ENCODE measurements at regions not wholly inside any gene's neighbourhood (a gene's known extent, or its start where the extent isn't known, plus 50 kb on each side); places are given as distances from the start of the nearest gene placed in this dataset.

- Histone ChIP-seq H3K27me3 (replicated peaks in 2 of 5; ENCODE audit: control insufficient read depth in 4 of 5, insufficient read depth in 5 of 5, low read length in 4 of 5) (peaks cover 0 to 4% (median 0%) of the 10 kb centered on the region in 5 experiments), H3K9me3 (ENCODE audit: control extremely low read depth in 1 of 5, control insufficient read depth in 4 of 5, insufficient read depth in 2 of 5, low read depth in 1 of 5, low read length in 4 of 5) (no peaks in the 10 kb centered on the region), H3K4me1 (ENCODE audit: control extremely low read depth in 1 of 4, control insufficient read depth in 4 of 4, insufficient read depth in 4 of 4, low read length in 3 of 4) (no peaks in the 10 kb centered on the region), H3K4me3 (ENCODE audit: control insufficient read depth in 1 of 7, extremely low read depth in 1 of 7, insufficient read depth in 4 of 7, low read depth in 2 of 7, low read length in 6 of 7) (no peak overlapping the region), H3K27ac (ENCODE audit: insufficient read depth in 1 of 2, low read depth in 1 of 2, low read length in 2 of 2, poor library complexity in 1 of 2, severe bottlenecking in 2 of 2) (no peak overlapping the region), H3K36me3 (ENCODE audit: control insufficient read depth in 4 of 4, insufficient read depth in 4 of 4, low read length in 3 of 4) (no peaks in the 10 kb centered on the region)
- no peak for DNase-seq
- ChIA-PET CTCF (interaction anchor here (1.3 kb wide), 1 partner anchor 11 kb away, joined by 4 read pairs; no protein-coding TSS in a partner anchor), POLR2A (no interaction called here)
- WGBS (ENCODE audit: insufficient coverage), result 100% methylated on average over 2 of the region's 6 CpGs
Observed at GRCh38 chr11:31947051-31947450, 135.9 kb upstream of the PAX6 start.

- no peaks in the 10 kb centered on the region for H3K36me3 ChIP-seq (ENCODE audit: control insufficient read depth in 4 of 4, insufficient read depth in 4 of 4, low read length in 3 of 4)
- no peak overlapping the region for H3K27ac ChIP-seq (ENCODE audit: insufficient read depth in 1 of 2, low read depth in 1 of 2, low read length in 2 of 2, poor library complexity in 1 of 2, severe bottlenecking in 2 of 2)
- CTCF ChIA-PET, result no interaction called here
- no peak for DNase-seq
- 27% methylated on average over 1 of the region's 2 CpGs for WGBS (ENCODE audit: insufficient coverage)
- POLR2A ChIA-PET, result no interaction called here
- peaks cover 0 to 6% (median 2%) of the 10 kb centered on the region in 5 experiments for H3K27me3 ChIP-seq (replicated peaks in 2 of 5; ENCODE audit: control insufficient read depth in 4 of 5, insufficient read depth in 5 of 5, low read length in 4 of 5)
- H3K4me3 ChIP-seq (ENCODE audit: control insufficient read depth in 1 of 7, extremely low read depth in 1 of 7, insufficient read depth in 4 of 7, low read depth in 2 of 7, low read length in 6 of 7), result no peak overlapping the region
- H3K4me1 ChIP-seq (ENCODE audit: control extremely low read depth in 1 of 4, control insufficient read depth in 4 of 4, insufficient read depth in 4 of 4, low read length in 3 of 4), result no peaks in the 10 kb centered on the region
- H3K9me3 ChIP-seq (ENCODE audit: control extremely low read depth in 1 of 5, control insufficient read depth in 4 of 5, insufficient read depth in 2 of 5, low read depth in 1 of 5, low read length in 4 of 5), result no peaks in the 10 kb centered on the region
Observed at GRCh38 chr11:31943056-31943780, 132.1 kb upstream of the PAX6 start.

GRCh38 chr11:31940371-31941037 lies 129.4 kb upstream of the PAX6 start:
- Histone ChIP-seq H3K36me3 (ENCODE audit: control insufficient read depth in 4 of 4, insufficient read depth in 4 of 4, low read length in 3 of 4) (no peaks in the 10 kb centered on the region), H3K27me3 (replicated peaks in 2 of 5; ENCODE audit: control insufficient read depth in 4 of 5, insufficient read depth in 5 of 5, low read length in 4 of 5) (peaks cover 0 to 7% (median 5%) of the 10 kb centered on the region in 5 experiments), H3K9me3 (ENCODE audit: control extremely low read depth in 1 of 5, control insufficient read depth in 4 of 5, insufficient read depth in 2 of 5, low read depth in 1 of 5, low read length in 4 of 5) (no peaks in the 10 kb centered on the region), H3K27ac (ENCODE audit: insufficient read depth in 1 of 2, low read depth in 1 of 2, low read length in 2 of 2, poor library complexity in 1 of 2, severe bottlenecking in 2 of 2) (no peak overlapping the region), H3K4me3 (ENCODE audit: control insufficient read depth in 1 of 7, extremely low read depth in 1 of 7, insufficient read depth in 4 of 7, low read depth in 2 of 7, low read length in 6 of 7) (no peak overlapping the region), H3K4me1 (ENCODE audit: control extremely low read depth in 1 of 4, control insufficient read depth in 4 of 4, insufficient read depth in 4 of 4, low read length in 3 of 4) (no peaks in the 10 kb centered on the region)
- no peak for DNase-seq
- CTCF ChIA-PET, result no interaction called here
- 84% methylated on average over 3 of the region's 4 CpGs for WGBS (ENCODE audit: insufficient coverage)
- POLR2A ChIA-PET, result no interaction called here

- Histone ChIP-seq H3K36me3 (ENCODE audit: control insufficient read depth in 4 of 4, insufficient read depth in 4 of 4, low read length in 3 of 4) (no peaks in the 10 kb centered on the region), H3K9me3 (ENCODE audit: control extremely low read depth in 1 of 5, control insufficient read depth in 4 of 5, insufficient read depth in 2 of 5, low read depth in 1 of 5, low read length in 4 of 5) (no peaks in the 10 kb centered on the region), H3K4me1 (ENCODE audit: control extremely low read depth in 1 of 4, control insufficient read depth in 4 of 4, insufficient read depth in 4 of 4, low read length in 3 of 4) (no peaks in the 10 kb centered on the region), H3K27me3 (replicated peaks in 2 of 5; ENCODE audit: control insufficient read depth in 4 of 5, insufficient read depth in 5 of 5, low read length in 4 of 5) (peaks cover 0 to 12% (median 5%) of the 10 kb centered on the region in 5 experiments), H3K4me3 (ENCODE audit: control insufficient read depth in 1 of 7, extremely low read depth in 1 of 7, insufficient read depth in 4 of 7, low read depth in 2 of 7, low read length in 6 of 7) (no peak overlapping the region), H3K27ac (ENCODE audit: insufficient read depth in 1 of 2, low read depth in 1 of 2, low read length in 2 of 2, poor library complexity in 1 of 2, severe bottlenecking in 2 of 2) (no peak overlapping the region)
- DNase-seq, result no peak
- no CpG with 5 or more reads among the region's 3 CpGs for WGBS (ENCODE audit: insufficient coverage)
- ChIA-PET CTCF (no interaction called here), POLR2A (no interaction called here)
Observed at GRCh38 chr11:31939004-31939403, 127.9 kb upstream of the PAX6 start.

- no CpG with 5 or more reads among the region's 1 CpG for WGBS (ENCODE audit: insufficient coverage)
Observed at GRCh38 chr11:31936312-31936711, 125.2 kb upstream of the PAX6 start.

GRCh38 chr11:31932879-31933278 lies 121.8 kb upstream of the PAX6 start:
- H3K4me3 ChIP-seq (ENCODE audit: control insufficient read depth in 1 of 7, extremely low read depth in 1 of 7, insufficient read depth in 4 of 7, low read depth in 2 of 7, low read length in 6 of 7), result no peak overlapping the region
- no peak for DNase-seq
- no peaks in the 10 kb centered on the region for H3K4me1 ChIP-seq (ENCODE audit: control extremely low read depth in 1 of 4, control insufficient read depth in 4 of 4, insufficient read depth in 4 of 4, low read length in 3 of 4)
- no peak overlapping the region for H3K27ac ChIP-seq (ENCODE audit: insufficient read depth in 1 of 2, low read depth in 1 of 2, low read length in 2 of 2, poor library complexity in 1 of 2, severe bottlenecking in 2 of 2)
- H3K9me3 ChIP-seq (ENCODE audit: control extremely low read depth in 1 of 5, control insufficient read depth in 4 of 5, insufficient read depth in 2 of 5, low read depth in 1 of 5, low read length in 4 of 5), result no peaks in the 10 kb centered on the region
- ChIA-PET POLR2A (no interaction called here), CTCF (interaction anchor here (1.1 kb wide), 1 partner anchor 25 kb away, joined by 3 read pairs; no protein-coding TSS in a partner anchor)
- no peaks in the 10 kb centered on the region for H3K36me3 ChIP-seq (ENCODE audit: control insufficient read depth in 4 of 4, insufficient read depth in 4 of 4, low read length in 3 of 4)
- H3K27me3 ChIP-seq (replicated peaks in 2 of 5; ENCODE audit: control insufficient read depth in 4 of 5, insufficient read depth in 5 of 5, low read length in 4 of 5), result peaks cover 0 to 12% (median 5%) of the 10 kb centered on the region in 5 experiments
- WGBS (ENCODE audit: insufficient coverage), result 92% methylated on average over 9 of the region's 9 CpGs

More at GRCh38 chr11:31936312-31936711, 125.2 kb upstream of the PAX6 start:
- DNase-seq, result no peak
- Histone ChIP-seq H3K4me1 (ENCODE audit: control extremely low read depth in 1 of 4, control insufficient read depth in 4 of 4, insufficient read depth in 4 of 4, low read length in 3 of 4) (no peaks in the 10 kb centered on the region), H3K27ac (ENCODE audit: insufficient read depth in 1 of 2, low read depth in 1 of 2, low read length in 2 of 2, poor library complexity in 1 of 2, severe bottlenecking in 2 of 2) (no peak overlapping the region), H3K9me3 (ENCODE audit: control extremely low read depth in 1 of 5, control insufficient read depth in 4 of 5, insufficient read depth in 2 of 5, low read depth in 1 of 5, low read length in 4 of 5) (no peaks in the 10 kb centered on the region), H3K27me3 (replicated peaks in 2 of 5; ENCODE audit: control insufficient read depth in 4 of 5, insufficient read depth in 5 of 5, low read length in 4 of 5) (peaks cover 0 to 14% (median 5%) of the 10 kb centered on the region in 5 experiments), H3K36me3 (ENCODE audit: control insufficient read depth in 4 of 4, insufficient read depth in 4 of 4, low read length in 3 of 4) (no peaks in the 10 kb centered on the region), H3K4me3 (ENCODE audit: control insufficient read depth in 1 of 7, extremely low read depth in 1 of 7, insufficient read depth in 4 of 7, low read depth in 2 of 7, low read length in 6 of 7) (no peak overlapping the region)
- ChIA-PET CTCF (interaction anchor here (1.3 kb wide), 1 partner anchor 22 kb away, joined by 6 read pairs; no protein-coding TSS in a partner anchor), POLR2A (no interaction called here)

- WGBS (ENCODE audit: insufficient coverage), result 100% methylated on average over 2 of the region's 4 CpGs
- Histone ChIP-seq H3K27ac (ENCODE audit: insufficient read depth in 1 of 2, low read depth in 1 of 2, low read length in 2 of 2, poor library complexity in 1 of 2, severe bottlenecking in 2 of 2) (no peak overlapping the region), H3K27me3 (replicated peaks in 2 of 5; ENCODE audit: control insufficient read depth in 4 of 5, insufficient read depth in 5 of 5, low read length in 4 of 5) (peaks cover 0 to 7% (median 6%) of the 10 kb centered on the region in 5 experiments), H3K36me3 (ENCODE audit: control insufficient read depth in 4 of 4, insufficient read depth in 4 of 4, low read length in 3 of 4) (no peaks in the 10 kb centered on the region), H3K4me1 (ENCODE audit: control extremely low read depth in 1 of 4, control insufficient read depth in 4 of 4, insufficient read depth in 4 of 4, low read length in 3 of 4) (no peaks in the 10 kb centered on the region), H3K9me3 (ENCODE audit: control extremely low read depth in 1 of 5, control insufficient read depth in 4 of 5, insufficient read depth in 2 of 5, low read depth in 1 of 5, low read length in 4 of 5) (no peaks in the 10 kb centered on the region), H3K4me3 (ENCODE audit: control insufficient read depth in 1 of 7, extremely low read depth in 1 of 7, insufficient read depth in 4 of 7, low read depth in 2 of 7, low read length in 6 of 7) (no peak overlapping the region)
- ChIA-PET POLR2A (no interaction called here), CTCF (no interaction called here)
- DNase-seq, result no peak
Observed at GRCh38 chr11:31927982-31928381, 116.9 kb upstream of the PAX6 start.

Data from common myeloid progenitor, CD34-positive (primary cell).